Liver (tissue), 8 donors: ENCODE measurements at regions not wholly inside any gene's neighbourhood (a gene's known extent, or its start where the extent isn't known, plus 50 kb on each side); places are given as distances from the start of the nearest gene placed in this dataset.

Experiments used
- DNase-seq: peaks from one replicate; pipeline ENCODE4 v3.0.0-alpha.2; 2017; ENCODE audit warnings: low spot score
- H3K27ac ChIP-seq, 2 donors: one replicate each; pipeline ENCODE4 v1.7.0; 2013; ENCODE audit warnings: inconsistent platforms in 2 of 2, low read length in 2 of 2, control low read depth in 1 of 2, low read depth in 1 of 2, mild to moderate bottlenecking in 1 of 2
- H3K27me3 ChIP-seq, 4 donors: one replicate each; pipeline versions ENCODE4 v1.6.1 to v1.7.0; 2013; ENCODE audit warnings: low read length in 3 of 4, inconsistent platforms in 1 of 4, mild to moderate bottlenecking in 1 of 4, moderate library complexity in 1 of 4; ENCODE audit not compliant: control insufficient read depth in 4 of 4, insufficient read depth in 4 of 4
- H3K36me3 ChIP-seq, 4 donors: one replicate each; pipeline versions ENCODE4 v1.6.1 to v1.7.0; 2013; ENCODE audit warnings: low read length in 3 of 4, mild to moderate bottlenecking in 3 of 4, low read depth in 1 of 4, moderate library complexity in 1 of 4; ENCODE audit not compliant: control insufficient read depth in 4 of 4, insufficient read depth in 3 of 4
- H3K4me1 ChIP-seq, 4 donors: one replicate each; pipeline versions ENCODE4 v1.6.1 to v1.7.0; 2013; ENCODE audit warnings: low read length in 3 of 4, mild to moderate bottlenecking in 3 of 4, moderate library complexity in 1 of 4; ENCODE audit not compliant: control insufficient read depth in 4 of 4, insufficient read depth in 4 of 4
- H3K4me3 ChIP-seq, 3 donors: one replicate each; pipeline versions ENCODE4 v1.6.1 to v1.7.0; 2013; ENCODE audit warnings: low read length in 3 of 3, control low read depth in 1 of 3, low read depth in 1 of 3, mild to moderate bottlenecking in 1 of 3
- H3K9ac ChIP-seq, 2 donors: one replicate each; pipeline ENCODE4 v1.7.0; 2013; ENCODE audit warnings: low read length in 2 of 2, mild to moderate bottlenecking in 2 of 2, moderate library complexity in 2 of 2, control low read depth in 1 of 2, low read depth in 1 of 2
- H3K9me3 ChIP-seq, 4 donors: one replicate each; pipeline versions ENCODE4 v1.6.1 to v1.7.0; 2013; ENCODE audit warnings: low read length in 3 of 4; ENCODE audit not compliant: control insufficient read depth in 4 of 4
- EGR1 ChIP-seq, 2 donors: IDR thresholded peaks; 2 replicates each; pipeline ENCODE4 v1.6.1; 2016 to 2018; ENCODE audit warnings: antibody characterized with exemption in 2 of 2, low read depth in 2 of 2
- FOXA1 ChIP-seq: IDR thresholded peaks from 2 replicates; pipeline ENCODE4 v1.6.1; 2016; ENCODE audit warnings: antibody characterized with exemption
- FOXA2 ChIP-seq: IDR thresholded peaks from 2 replicates; pipeline ENCODE4 v1.6.1; 2016; ENCODE audit warnings: antibody characterized with exemption
- GABPA ChIP-seq, 2 donors: IDR thresholded peaks in 1 of 2; conservative IDR thresholded peaks in 1 of 2; 2 replicates each; pipeline ENCODE4 v1.6.1; 2016; ENCODE audit warnings: antibody characterized with exemption in 2 of 2, mild to moderate bottlenecking in 1 of 2, moderate library complexity in 1 of 2
- HNF4A ChIP-seq, 2 donors: conservative IDR thresholded peaks; 2 replicates each; pipeline ENCODE4 v1.6.1; 2016; ENCODE audit warnings: antibody characterized with exemption in 2 of 2, mild to moderate bottlenecking in 2 of 2
- HNF4G ChIP-seq: IDR thresholded peaks from 2 replicates; pipeline ENCODE4 v1.6.1; 2016; ENCODE audit warnings: antibody characterized with exemption
- JUND ChIP-seq, 2 donors: IDR thresholded peaks; 2 replicates each; pipeline ENCODE4 v1.6.1; 2016; ENCODE audit warnings: antibody characterized with exemption in 2 of 2
- MAX ChIP-seq: IDR thresholded peaks from 2 replicates; pipeline ENCODE4 v1.6.1; 2016; ENCODE audit warnings: antibody characterized with exemption
- NR2F2 ChIP-seq: IDR thresholded peaks from 2 replicates; pipeline ENCODE4 v1.6.1; 2016; ENCODE audit warnings: antibody characterized with exemption
- RAD21 ChIP-seq, 2 donors: IDR thresholded peaks; 2 replicates each; pipeline ENCODE4 v1.6.1; 2016; ENCODE audit warnings: antibody characterized with exemption in 2 of 2, mild to moderate bottlenecking in 2 of 2
- RXRA ChIP-seq, 2 donors: IDR thresholded peaks; 2 replicates each; pipeline ENCODE4 v1.6.1; 2017 to 2018; ENCODE audit warnings: antibody characterized with exemption in 2 of 2, mild to moderate bottlenecking in 1 of 2
- SP1 ChIP-seq: IDR thresholded peaks from 2 replicates; pipeline ENCODE4 v1.6.1; 2018; ENCODE audit warnings: antibody characterized with exemption, mild to moderate bottlenecking
- TAF1 ChIP-seq: conservative IDR thresholded peaks from 2 replicates; pipeline ENCODE4 v1.6.1; 2016; ENCODE audit warnings: antibody characterized with exemption, mild to moderate bottlenecking
- YY1 ChIP-seq: IDR thresholded peaks from 2 replicates; pipeline ENCODE4 v1.6.1; 2016; ENCODE audit warnings: antibody characterized with exemption, mild to moderate bottlenecking
- WGBS: extraction: QIAGEN DNeasy Blood & Tissue Kit; methylation state at CpG from one replicate; pipeline ENCODE4 v1.1.7; 2013; 5-methylcytosine and 5-hydroxymethylcytosine counted together
- TF ChIP-seq, protein P1 (sequence below): IDR thresholded peaks from 2 replicates; pipeline ENCODE4 v1.6.1; 2016; ENCODE audit warnings: antibody characterized with exemption
- TF ChIP-seq, protein P2 (sequence below): IDR thresholded peaks from 2 replicates; pipeline ENCODE4 v1.6.1; 2016; ENCODE audit warnings: antibody characterized with exemption
- TF ChIP-seq, protein P3 (sequence below): fragments of 150-350 bp; IDR thresholded peaks from 2 replicates; pipeline ENCODE4 v1.5.1; 2017; ENCODE audit warnings: improper control_type of control experiment, low read depth, low read length; ENCODE audit not compliant: missing input control
- TF ChIP-seq, protein P4 (sequence below): IDR thresholded peaks from 2 replicates; pipeline ENCODE4 v1.6.1; 2016; ENCODE audit warnings: antibody characterized with exemption, mild to moderate bottlenecking
- donor health status: healthy.
- donor health status: healthy.
- donor health status: healthy.
- donor health status: healthy.
- donor health status: healthy.

GRCh38 chr4:114062499-114062898 lies 83.1 kb upstream of the ARSJ start:
- TF ChIP-seq HNF4A (conservative IDR thresholded peaks at IDR 0.05) (no peak), MAX (no peak), JUND (IDR thresholded peaks at IDR 0.05) (no peak), GABPA (IDR thresholded peaks at IDR 0.05 in 1 of 2, conservative IDR thresholded peaks at IDR 0.05 in 1 of 2) (no peak), TAF1 (no peak), NR2F2 (no peak), FOXA2 (no peak), YY1 (no peak), RXRA (IDR thresholded peaks at IDR 0.05) (no peak), SP1 (no peak), FOXA1 (no peak), EGR1 (IDR thresholded peaks at IDR 0.05; ENCODE audit: low read depth in 2 of 2) (no peak), RAD21 (IDR thresholded peaks at IDR 0.05) (no peak), HNF4G (no peak)
- TF ChIP-seq, protein P1, sequence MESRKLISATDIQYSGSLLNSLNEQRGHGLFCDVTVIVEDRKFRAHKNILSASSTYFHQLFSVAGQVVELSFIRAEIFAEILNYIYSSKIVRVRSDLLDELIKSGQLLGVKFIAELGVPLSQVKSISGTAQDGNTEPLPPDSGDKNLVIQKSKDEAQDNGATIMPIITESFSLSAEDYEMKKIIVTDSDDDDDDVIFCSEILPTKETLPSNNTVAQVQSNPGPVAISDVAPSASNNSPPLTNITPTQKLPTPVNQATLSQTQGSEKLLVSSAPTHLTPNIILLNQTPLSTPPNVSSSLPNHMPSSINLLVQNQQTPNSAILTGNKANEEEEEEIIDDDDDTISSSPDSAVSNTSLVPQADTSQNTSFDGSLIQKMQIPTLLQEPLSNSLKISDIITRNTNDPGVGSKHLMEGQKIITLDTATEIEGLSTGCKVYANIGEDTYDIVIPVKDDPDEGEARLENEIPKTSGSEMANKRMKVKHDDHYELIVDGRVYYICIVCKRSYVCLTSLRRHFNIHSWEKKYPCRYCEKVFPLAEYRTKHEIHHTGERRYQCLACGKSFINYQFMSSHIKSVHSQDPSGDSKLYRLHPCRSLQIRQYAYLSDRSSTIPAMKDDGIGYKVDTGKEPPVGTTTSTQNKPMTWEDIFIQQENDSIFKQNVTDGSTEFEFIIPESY = no peak
- TF ChIP-seq, protein P2, sequence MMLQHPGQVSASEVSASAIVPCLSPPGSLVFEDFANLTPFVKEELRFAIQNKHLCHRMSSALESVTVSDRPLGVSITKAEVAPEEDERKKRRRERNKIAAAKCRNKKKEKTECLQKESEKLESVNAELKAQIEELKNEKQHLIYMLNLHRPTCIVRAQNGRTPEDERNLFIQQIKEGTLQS = no peak
- TF ChIP-seq, protein P3, sequence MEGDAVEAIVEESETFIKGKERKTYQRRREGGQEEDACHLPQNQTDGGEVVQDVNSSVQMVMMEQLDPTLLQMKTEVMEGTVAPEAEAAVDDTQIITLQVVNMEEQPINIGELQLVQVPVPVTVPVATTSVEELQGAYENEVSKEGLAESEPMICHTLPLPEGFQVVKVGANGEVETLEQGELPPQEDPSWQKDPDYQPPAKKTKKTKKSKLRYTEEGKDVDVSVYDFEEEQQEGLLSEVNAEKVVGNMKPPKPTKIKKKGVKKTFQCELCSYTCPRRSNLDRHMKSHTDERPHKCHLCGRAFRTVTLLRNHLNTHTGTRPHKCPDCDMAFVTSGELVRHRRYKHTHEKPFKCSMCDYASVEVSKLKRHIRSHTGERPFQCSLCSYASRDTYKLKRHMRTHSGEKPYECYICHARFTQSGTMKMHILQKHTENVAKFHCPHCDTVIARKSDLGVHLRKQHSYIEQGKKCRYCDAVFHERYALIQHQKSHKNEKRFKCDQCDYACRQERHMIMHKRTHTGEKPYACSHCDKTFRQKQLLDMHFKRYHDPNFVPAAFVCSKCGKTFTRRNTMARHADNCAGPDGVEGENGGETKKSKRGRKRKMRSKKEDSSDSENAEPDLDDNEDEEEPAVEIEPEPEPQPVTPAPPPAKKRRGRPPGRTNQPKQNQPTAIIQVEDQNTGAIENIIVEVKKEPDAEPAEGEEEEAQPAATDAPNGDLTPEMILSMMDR = no peak
- Histone ChIP-seq H3K4me1 (peaks cover 0 to 3% (median 1%) of the 10 kb centered on the region in 4 donors), H3K4me3 (no peak overlapping the region), H3K27ac (no peak overlapping the region), H3K27me3 (no peaks in the 10 kb centered on the region), H3K36me3 (no peaks in the 10 kb centered on the region), H3K9ac (no peak overlapping the region), H3K9me3 (no peaks in the 10 kb centered on the region)
- 90% methylated on average over 1 of the region's 1 CpG for WGBS
- DNase-seq = no peak

- Histone ChIP-seq H3K4me3 (no peak overlapping the region), H3K27ac (no peak overlapping the region), H3K9ac (no peak overlapping the region), H3K36me3 (no peaks in the 10 kb centered on the region), H3K9me3 (no peaks in the 10 kb centered on the region), H3K4me1 (peaks cover 0 to 4% (median 0%) of the 10 kb centered on the region in 4 donors), H3K27me3 (no peaks in the 10 kb centered on the region)
- no peak for DNase-seq
- WGBS = 79% methylated on average over 1 of the region's 1 CpG
- TF ChIP-seq MAX = no peak
- no peak for TF ChIP-seq GABPA (IDR thresholded peaks at IDR 0.05 in 1 of 2, conservative IDR thresholded peaks at IDR 0.05 in 1 of 2)
- no peak for TF ChIP-seq RAD21 (IDR thresholded peaks at IDR 0.05)
- no peak for TF ChIP-seq SP1
- no peak for TF ChIP-seq RXRA (IDR thresholded peaks at IDR 0.05)
- TF ChIP-seq, protein P3 = no peak
- TF ChIP-seq, protein P1 = no peak
- TF ChIP-seq FOXA2 = no peak
- TF ChIP-seq HNF4G = no peak
- no peak for TF ChIP-seq EGR1 (IDR thresholded peaks at IDR 0.05; ENCODE audit: low read depth in 2 of 2)
- no peak for TF ChIP-seq TAF1
- no peak for TF ChIP-seq YY1
- TF ChIP-seq, protein P2 = no peak
- TF ChIP-seq, protein P4, sequence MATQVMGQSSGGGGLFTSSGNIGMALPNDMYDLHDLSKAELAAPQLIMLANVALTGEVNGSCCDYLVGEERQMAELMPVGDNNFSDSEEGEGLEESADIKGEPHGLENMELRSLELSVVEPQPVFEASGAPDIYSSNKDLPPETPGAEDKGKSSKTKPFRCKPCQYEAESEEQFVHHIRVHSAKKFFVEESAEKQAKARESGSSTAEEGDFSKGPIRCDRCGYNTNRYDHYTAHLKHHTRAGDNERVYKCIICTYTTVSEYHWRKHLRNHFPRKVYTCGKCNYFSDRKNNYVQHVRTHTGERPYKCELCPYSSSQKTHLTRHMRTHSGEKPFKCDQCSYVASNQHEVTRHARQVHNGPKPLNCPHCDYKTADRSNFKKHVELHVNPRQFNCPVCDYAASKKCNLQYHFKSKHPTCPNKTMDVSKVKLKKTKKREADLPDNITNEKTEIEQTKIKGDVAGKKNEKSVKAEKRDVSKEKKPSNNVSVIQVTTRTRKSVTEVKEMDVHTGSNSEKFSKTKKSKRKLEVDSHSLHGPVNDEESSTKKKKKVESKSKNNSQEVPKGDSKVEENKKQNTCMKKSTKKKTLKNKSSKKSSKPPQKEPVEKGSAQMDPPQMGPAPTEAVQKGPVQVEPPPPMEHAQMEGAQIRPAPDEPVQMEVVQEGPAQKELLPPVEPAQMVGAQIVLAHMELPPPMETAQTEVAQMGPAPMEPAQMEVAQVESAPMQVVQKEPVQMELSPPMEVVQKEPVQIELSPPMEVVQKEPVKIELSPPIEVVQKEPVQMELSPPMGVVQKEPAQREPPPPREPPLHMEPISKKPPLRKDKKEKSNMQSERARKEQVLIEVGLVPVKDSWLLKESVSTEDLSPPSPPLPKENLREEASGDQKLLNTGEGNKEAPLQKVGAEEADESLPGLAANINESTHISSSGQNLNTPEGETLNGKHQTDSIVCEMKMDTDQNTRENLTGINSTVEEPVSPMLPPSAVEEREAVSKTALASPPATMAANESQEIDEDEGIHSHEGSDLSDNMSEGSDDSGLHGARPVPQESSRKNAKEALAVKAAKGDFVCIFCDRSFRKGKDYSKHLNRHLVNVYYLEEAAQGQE = no peak
- no peak for TF ChIP-seq JUND (IDR thresholded peaks at IDR 0.05)
Observed at GRCh38 chr4:114072781-114073180, 93.3 kb upstream of the ARSJ start.
